ENCODE measurements at regions not wholly inside any gene's neighbourhood (a gene's known extent, or its start where the extent isn't known, plus 50 kb on each side); places are given as distances from the start of the nearest gene placed in this dataset.

DNA sequence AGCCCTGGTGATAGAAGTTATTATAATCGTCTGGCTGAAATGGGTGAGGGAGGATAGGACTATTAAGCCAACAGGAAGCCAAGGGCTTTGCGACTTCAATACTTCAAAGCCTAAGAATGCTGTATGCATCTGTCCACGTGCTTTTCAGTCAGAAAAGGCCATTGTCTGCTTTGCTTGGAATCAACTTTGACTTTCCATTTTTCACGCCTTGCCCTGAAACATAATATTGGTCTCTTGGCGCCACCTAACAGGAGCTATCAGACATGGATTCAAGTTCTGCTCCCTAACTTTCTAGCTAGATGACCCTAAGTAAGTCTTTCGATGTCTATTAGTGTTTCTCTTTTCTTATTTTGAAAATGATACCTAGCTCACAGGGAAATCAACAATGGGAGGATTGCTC is 572.6 kb downstream of the TLR4 start:
- DNase-seq (ENCODE audit: low read depth in 4 of 4, low spot score in 3 of 4), result no peak

DNA sequence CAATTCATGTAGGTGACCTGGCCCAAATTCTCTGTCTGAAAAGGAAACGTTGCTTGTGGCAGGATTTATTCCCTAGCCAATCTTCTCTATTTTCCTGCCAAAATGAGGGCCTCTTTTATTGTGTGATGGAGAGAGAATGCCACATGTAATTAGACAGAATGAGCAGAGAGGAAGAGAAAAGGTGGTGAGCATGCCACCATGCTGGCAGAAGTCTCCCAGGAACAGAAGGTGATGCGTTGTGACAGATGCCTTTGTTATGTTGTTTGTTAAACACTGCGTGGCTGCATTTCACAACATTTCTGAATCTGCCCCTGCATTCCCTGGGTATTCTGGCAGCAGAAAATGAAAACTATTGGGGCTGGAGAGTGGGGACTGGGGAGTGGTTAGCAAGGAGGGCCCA is 577.6 kb downstream of the TLR4 start:
- no peak for DNase-seq (ENCODE audit: low read depth in 4 of 4, low spot score in 3 of 4)

DNA sequence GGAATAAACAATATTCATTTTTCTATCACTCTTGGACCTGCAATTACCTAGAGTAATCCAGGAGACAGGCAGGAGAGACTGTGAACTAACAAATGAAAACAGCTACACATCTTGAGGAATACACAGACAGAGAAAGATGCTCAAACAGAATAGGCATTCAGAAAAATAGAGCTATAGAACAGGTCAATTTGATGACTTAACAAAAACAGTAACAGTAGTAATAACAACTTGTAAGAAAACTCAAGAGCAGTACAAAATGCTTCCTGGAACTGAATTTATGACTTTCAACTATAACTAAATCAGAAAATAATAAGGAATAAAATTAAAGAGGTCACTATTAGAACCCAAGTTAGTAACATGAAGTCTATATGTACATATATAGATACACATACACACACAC is 579.3 kb downstream of the TLR4 start:
- DNase-seq (ENCODE audit: low read depth in 4 of 4, low spot score in 3 of 4), result no peak

DNA sequence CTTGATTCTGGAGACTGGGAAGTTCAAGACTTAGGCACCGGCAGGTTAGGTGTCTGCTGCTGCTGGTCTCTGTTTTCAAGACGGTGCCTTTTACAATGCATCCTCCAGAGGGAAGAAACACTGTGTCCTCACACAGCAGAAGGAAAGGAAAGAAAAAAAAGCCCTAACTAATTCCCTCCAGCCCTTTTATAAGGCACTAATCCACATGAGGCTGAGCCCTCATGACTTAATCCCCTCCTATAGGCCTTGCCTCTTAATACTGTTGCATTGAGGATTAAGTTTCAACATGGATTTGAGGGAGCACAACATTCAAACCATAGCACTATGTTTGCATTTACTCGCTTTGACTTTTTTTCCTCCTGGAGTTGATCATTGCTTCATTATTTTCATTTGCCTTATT is 585.9 kb downstream of the TLR4 start:
- DNase-seq (ENCODE audit: low read depth in 4 of 4, low spot score in 3 of 4), result no peak

DNA sequence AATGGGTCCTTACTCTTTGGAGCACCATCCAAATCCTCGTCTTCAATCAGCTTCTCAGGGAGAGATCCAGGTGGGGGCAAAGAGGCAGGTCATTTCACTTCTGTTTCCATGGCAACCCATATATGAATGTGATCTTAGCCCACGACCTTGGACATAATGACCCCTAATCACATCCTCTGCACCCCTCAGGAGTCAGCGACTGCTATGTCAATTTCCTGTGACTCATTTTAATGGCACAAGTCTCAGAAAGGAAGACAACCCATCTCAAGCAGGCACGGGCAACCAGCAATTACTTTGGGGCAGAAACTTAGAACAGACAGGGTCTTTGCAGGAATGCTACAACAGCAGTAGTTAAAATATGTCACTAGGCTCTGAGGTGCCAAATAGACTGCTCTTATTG is 591.2 kb downstream of the TLR4 start:
- no peak for DNase-seq (ENCODE audit: low read depth in 4 of 4, low spot score in 3 of 4)

DNA sequence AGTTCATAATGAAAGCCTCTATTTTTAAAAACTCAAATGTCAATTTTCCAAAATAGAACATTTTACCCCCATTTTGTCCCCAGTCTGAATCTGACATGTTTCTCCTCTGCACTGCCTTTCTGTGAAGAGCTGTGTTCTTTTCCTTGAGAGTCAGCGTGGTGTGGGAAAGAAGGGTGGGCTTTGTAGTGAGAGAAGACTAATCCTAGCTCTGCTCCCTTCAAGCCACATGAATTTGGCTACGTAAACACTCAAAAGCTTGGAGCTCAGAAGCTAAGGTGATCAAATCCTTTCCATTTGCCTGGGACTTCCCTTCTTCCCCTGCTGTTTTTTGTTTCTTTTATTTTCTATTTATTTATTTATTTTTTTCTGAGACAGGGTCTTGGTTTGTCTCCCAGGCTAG is 598.5 kb downstream of the TLR4 start:
- DNase-seq (ENCODE audit: low read depth in 4 of 4, low spot score in 3 of 4), result no peak

DNA sequence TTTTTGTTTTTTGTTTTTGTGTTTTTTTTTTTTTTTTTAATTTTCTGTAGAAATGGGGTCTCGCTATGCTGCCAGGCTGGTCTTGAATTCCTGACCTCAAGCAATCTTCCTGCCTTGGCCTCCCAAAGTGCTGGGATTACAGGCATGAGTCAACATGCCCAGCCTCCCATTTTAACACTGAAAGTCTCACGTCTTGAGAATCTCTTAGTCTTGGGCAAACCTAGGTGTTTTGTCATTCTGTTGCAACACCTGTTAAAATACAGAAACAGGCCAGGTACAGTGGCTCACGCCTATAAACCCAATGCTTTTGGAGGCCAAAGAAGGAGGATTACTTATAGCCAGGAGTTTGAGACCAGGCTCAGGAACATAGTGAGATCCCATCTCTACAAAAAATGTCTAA is 599.0 kb downstream of the TLR4 start:
- DNase-seq (ENCODE audit: low read depth in 4 of 4, low spot score in 3 of 4), result no peak

DNA sequence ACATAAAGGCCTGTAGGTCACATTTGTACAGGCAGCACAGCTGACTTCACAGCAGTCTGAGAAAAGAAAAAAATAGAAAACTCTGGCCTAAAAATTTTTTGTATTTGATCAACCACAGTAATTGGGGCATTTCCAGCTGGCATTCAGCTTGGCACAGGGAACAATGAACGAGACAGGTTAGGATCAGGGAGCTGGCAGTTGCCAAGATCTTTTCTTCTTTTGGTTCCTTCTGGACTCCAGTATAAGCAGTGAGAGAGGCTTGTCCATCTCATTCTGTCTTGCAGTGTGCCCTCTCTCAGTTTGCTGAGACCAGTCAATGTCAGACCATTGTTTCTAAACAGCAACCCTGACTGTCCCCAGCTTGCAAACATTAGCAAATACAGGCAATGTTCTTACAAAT is 601.1 kb downstream of the TLR4 start:
- DNase-seq (ENCODE audit: low read depth in 4 of 4, low spot score in 3 of 4), result no peak

DNA sequence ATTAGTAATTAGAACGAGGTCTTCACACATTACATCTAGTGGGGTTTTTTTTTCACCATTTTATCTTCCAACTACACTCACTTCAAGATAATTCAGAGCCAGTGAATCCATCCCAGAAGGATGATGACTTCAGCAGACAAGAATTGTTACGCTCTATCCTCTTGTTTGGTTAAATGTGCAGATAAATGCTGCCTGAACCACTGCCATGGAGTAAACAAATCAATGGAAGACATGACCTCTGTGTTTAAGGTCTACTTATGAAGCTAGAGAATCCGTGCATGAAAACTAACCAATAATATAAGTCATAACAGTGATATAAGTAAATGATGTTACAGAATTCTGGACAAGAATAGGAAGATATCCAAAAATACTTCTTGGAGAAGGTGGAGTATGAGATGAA is 602.6 kb downstream of the TLR4 start:
- DNase-seq (ENCODE audit: low read depth in 4 of 4, low spot score in 3 of 4), result no peak

DNA sequence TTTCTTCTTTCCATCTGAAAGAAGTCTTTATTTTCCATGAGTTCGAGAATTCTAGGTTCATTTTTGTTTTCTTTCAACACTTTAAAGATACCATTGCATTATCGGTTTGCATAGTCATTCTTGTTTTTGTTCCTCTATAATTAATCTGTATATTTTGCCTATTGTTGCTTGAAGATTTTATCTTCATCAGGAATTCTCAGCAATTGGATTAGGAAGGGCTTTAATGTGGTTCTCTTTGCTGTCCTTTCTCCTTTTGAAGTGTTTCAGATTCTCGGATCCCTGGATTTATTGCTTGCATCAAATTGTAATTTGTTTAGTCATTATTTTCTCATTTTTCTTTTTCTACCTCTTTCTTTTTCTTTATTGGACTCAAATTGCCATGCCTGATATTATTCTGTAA is 609.8 kb downstream of the TLR4 start:
- no peak for DNase-seq (ENCODE audit: low read depth in 4 of 4, low spot score in 3 of 4)

DNA sequence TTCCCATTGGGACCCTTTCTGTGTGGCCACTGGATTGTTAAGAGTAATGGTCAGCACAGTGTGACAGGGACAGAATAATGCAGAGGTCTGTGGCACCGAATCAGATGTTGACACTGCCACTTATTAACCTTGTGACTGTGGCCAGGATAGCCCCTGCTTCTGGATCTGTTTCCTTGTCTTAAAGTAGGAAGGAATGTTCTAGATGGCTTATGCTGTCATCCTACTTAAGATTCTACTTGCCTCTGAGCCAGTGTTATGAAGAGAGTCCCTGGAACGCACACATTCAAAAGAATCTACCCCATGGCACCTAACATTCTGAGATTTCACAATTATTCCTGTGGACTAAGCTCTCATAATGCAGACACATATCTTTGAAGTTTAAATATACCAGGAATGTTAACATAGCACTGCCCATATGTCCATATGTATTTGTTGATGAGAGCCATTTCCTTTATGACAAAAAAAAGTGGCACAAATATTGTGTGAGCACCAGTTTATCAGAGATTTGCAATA is 612.7 kb downstream of the TLR4 start:
- DNase-seq (ENCODE audit: low read depth in 4 of 4, low spot score in 3 of 4), result no peak

DNA sequence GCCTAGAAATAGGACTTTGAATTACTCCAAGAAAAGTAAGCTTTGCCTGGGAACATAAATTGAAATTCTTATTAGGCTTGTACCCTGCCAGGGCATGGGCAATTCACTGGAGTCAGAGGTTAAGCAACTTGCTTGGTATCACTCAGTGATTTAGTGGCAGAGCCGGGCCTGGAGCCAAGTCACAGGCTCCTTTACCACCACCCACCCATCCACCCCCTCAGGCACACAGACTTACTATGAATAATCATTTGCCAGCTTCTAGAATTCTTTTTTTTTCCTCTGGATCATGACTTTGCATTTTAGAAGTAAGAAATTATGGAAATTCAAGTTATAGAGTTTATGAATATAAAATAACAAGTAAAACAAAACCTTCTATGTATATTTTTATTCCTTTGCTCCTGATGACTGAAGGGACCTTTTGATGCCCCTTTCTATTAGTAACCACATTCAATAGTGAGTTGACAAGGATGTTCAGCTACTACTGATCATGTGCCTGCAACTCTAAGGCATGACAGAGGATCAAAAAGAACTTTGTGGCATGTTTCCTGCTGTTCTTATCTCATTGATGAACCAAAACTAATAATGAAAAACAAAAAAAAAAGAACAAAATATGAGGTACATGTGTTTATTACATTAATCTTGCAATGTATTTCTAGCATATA is 614.7 kb downstream of the TLR4 start:
- DNase-seq (ENCODE audit: low read depth in 4 of 4, low spot score in 3 of 4), result peak in 2 of 4 donors; percentile 4 to 19

DNA sequence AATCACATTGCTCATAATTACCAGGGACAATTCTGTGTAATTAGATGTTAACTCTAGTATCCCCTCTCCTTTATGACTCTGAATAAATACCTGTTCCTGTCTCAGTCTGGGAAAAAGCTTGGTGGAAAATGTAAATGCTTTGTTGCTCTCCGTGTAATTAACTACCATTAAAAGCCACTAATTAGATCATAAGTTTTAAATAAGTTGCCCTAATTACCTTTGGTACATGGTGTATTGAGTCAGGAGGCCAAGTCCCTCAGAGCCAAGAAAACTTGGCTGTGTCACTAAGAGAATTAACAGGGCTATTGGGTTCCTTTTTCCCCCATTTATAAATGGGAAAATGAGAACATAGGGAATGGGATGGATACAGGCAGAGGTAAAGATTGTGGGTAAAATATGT is 617.6 kb downstream of the TLR4 start:
- DNase-seq (ENCODE audit: low read depth in 4 of 4, low spot score in 3 of 4), result no peak

DNA sequence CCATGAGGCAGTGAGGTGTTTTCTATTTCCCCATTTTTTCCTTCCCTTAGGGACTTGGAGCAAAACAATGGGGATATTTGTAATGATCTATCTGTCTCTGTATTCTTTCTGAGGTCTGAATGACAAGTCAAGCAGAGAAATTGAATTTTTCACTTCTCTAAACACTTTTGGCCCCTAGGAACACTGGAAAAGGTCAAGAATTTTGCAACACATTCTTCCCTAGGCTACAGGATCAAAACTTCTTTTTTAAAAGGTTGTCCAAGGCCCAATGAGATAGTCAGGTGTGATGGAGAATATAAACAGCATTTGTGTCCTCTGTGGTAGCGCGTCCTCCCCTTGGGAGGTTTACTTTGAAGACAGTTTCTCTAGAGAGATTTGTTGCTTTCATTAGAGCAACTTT is 620.5 kb downstream of the TLR4 start:
- DNase-seq (ENCODE audit: low read depth in 4 of 4, low spot score in 3 of 4), result no peak

DNA sequence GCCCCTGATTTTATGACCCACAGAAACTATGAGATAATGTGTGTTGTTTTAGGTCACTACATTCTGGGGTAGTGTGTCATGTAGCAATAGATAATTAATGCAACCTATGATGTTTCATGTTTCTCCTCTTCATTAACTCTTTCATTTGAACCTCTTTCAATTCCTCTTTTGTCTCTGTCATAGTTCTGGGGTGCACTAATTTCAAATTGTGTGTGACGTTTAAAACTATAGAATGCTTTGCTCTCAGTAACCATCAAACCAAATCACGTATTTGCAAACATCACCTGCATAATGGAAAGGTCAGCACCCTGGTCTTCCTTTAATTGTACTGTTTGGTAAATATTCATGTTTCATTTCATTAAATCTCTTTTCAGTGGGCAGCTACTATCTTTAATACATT is 621.6 kb downstream of the TLR4 start:
- no peak for DNase-seq (ENCODE audit: low read depth in 4 of 4, low spot score in 3 of 4)

DNA sequence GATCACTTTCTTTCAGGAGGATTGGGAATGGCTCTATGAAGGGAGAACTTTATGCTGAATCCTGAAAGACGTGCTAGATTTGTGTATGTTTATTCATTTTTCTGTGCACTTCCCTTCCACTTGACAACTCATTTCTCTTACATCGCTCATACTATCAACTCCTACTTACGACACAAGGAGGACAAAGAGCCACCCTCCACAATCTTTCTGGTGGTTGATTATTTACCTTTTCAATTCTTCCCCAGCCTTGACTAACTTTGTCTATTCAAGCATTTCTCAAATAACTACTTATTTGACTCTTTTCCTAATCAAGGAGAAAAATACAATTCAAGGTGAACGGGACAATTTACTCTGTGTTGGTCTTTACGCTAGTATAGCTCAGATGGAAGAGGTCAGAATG is 622.1 kb downstream of the TLR4 start:
- no peak for DNase-seq (ENCODE audit: low read depth in 4 of 4, low spot score in 3 of 4)

DNA sequence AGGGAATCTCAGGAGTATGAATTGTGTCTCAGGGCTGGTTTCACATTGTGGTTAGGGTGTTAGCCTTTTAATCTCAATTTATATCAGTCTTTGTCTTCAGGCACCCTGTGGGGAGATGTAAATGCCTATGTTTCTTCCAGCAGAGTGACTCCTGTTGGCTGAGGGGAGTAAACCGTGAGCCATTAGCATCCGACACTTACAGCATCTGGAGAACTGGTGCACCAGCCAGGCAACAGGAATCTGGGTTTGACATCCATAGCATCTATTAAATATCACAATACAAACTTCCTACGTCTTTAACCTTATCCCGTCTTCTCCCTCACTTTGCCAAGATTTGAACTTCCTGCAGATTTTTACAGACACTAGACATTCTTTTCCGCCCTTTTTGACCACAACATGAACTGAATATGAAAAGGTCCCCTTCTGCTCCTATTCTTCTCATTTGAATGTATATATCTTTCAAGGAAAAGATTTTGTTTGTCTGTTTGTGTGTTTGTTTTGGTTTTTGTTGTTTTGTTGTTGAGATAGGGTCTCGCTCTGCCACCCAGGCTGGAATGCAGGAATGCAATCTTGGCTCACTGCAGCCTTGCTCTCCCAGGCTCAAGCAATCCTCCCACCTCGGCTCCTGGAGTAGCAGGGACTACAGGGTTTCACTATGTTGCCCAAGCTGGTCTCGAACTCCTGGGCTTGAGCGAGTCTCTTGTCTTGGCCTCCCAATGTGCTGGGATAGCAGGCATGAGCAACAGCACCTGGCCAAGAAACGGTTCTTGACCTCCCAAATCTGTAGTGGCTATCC is 626.2 kb downstream of the TLR4 start:
- no peak for DNase-seq (ENCODE audit: low read depth in 4 of 4, low spot score in 3 of 4)

DNA sequence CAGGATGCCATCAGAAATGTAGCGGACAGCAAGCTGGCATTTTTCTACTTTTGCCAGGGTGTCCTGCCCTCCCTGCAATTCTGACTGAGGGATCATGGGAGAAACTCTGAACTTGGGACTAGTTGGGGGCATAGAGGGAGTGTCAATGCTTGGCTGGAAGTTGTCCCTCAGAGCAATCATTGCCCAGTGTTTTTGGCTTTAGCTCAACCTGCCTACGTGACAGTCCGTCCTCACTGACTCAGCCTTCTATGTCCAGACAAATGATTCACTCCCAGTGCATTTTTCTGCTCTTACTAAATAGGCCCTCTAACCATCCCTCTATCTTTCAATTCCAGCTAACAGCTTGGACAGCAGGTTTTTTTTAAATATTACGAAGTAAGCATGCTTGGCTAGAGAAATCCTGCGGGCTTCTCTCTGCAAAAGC is 627.4 kb downstream of the TLR4 start:
- DNase-seq (ENCODE audit: low read depth in 4 of 4, low spot score in 3 of 4), result no peak

DNA sequence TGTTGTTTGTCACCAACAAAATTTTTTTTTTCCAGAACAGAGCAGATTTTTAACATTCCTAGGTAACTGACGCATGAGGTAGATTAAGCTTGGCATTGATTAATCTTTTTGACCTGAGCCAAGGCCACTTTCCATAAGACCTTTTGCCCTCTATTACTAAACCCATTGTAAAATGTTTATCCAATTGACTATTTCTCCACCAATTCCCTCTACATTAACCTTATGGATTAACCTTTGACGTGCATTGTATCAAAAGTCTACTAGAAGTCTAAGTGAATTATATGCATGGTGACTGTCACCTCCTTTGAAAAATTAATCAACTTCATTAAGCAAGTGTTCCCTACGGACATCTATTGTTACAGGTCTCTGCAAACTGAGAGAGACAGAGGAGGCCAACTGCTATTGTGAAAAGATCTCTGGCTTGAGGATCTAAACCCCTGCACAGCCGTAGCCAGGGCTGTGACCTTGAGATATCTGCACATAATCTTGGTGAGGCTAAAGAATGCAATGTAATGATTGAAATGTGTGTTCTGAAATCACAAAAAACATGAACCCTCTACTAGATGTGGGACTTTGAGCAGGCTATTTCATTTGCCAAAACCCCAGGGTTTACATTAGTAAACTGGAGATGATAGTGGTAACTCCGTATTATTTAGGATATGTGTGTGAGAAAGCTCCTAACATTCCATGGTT is 632.2 kb downstream of the TLR4 start:
- no peak for DNase-seq (ENCODE audit: low read depth in 4 of 4, low spot score in 3 of 4)

DNA sequence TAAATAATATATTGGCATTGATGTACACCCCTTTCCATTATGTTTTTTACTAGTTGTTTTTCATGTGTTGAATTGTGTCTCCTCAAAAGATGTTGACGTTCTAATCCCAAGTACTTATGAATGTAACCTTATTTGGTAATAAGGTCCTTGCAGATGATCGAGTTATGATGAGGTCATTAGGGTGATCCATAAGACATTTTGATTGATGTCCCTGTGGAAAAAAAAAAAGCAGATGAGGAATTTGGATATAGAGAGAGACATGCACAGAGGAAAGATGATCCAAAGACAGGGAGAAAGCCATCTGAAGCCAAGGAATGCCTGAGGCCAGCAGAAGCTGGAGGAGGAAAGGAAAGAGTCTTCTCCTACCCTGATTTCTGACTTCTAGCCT is 632.7 kb downstream of the TLR4 start:
- DNase-seq (ENCODE audit: low read depth in 4 of 4, low spot score in 3 of 4), result no peak

DNA sequence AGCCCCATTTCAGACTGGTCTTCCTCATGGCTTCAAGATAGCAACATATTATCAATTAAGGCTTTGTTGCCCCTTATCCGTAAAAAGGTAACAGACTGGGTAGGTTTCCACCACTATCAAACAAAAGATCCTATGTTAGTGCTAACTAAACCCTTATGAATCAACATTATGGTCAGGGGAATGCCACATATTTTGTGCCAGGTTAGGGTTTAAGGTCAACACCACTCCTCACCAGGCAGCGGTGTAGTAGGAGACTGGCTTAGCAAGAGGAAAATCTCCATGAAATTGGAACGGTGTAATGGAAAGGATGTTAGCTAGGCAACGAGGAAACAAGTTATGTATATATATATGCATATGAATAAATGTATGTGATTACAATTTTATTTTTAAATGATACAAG is 655.8 kb downstream of the TLR4 start:
- no peak for DNase-seq (ENCODE audit: low read depth in 4 of 4, low spot score in 3 of 4)

DNA sequence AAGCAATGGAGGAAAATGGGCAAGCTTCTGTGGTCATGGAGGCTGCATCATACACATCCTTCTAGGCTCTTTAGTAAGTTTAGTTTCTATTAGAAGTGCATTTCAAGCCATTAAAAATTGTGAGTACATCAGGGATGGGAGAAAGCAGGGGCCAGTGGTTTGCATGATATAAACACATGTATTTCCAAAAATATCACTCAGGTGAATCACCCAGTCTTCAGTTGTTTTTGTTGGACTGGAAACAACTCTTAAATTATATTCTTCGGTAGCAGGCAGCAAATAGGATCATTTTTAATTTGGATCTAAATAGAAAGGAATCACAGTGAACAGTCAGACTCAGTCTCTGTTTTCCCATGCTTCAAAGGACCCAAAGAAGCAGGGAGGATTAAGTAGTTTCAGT is 657.9 kb downstream of the TLR4 start:
- DNase-seq (ENCODE audit: low read depth in 4 of 4, low spot score in 3 of 4), result no peak
